ENCODE measurements at regions not wholly inside any gene's neighbourhood (a gene's known extent, or its start where the extent isn't known, plus 50 kb on each side); places are given as distances from the start of the nearest gene placed in this dataset.
A peak's percentile ranks its signal among the peaks of the same experiment; 100 is the strongest.

DNA sequence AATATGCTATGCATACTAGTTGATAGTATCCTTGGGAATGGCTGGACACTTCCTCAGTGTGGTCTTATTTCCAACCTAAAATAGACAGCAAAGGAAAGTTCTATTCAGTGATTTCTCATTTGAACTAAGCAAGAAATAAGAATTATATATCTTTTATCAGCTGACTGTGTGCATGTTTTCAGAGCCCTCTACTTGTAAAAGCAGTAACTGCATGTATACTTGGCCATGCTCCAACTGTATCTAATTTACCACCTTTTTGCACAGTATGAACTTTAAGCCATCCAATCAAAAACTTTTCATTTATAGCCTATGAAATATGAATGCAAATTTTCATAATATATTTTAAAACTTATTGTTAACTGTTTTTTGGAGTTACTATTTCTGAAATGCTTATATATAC, 136.4 kb upstream of the PCDH9 start:
- no peaks in the 10 kb centered on the region for H3K27me3 ChIP-seq (replicated peaks; ENCODE audit: insufficient read depth)
- H3K36me3 ChIP-seq (ENCODE audit: low read depth) = no peaks in the 10 kb centered on the region
- no peak for TF ChIP-seq EZH2 (IDR thresholded peaks at IDR 0.05; ENCODE audit: insufficient read depth, poor library complexity, severe bottlenecking)
- TF ChIP-seq EZH2phosphoT487 (IDR thresholded peaks at IDR 0.05; ENCODE audit: insufficient read depth, low read depth) = no peak
- H3K4me3 ChIP-seq = no peak overlapping the region
- no peaks in the 10 kb centered on the region for H3K79me2 ChIP-seq (ENCODE audit: insufficient read depth)
- 0 out of 2 replicates have a peak, but pooled peaks cover 4% of the 10 kb centered on the region for H3K4me1 ChIP-seq (ENCODE audit: insufficient read depth)
- H3K9ac ChIP-seq = no peak overlapping the region
- no peaks in the 10 kb centered on the region for H3K9me3 ChIP-seq (ENCODE audit: low read depth)
- H4K20me1 ChIP-seq (ENCODE audit: insufficient read depth) = no peaks in the 10 kb centered on the region
- no peak overlapping the region for H3K27ac ChIP-seq
- peak; percentile 36 for DNase-seq
- in situ Hi-C loops (cut with MboI) = no loop called here
- H3F3A ChIP-seq (ENCODE audit: insufficient read depth) = no peaks in the 10 kb centered on the region
- no peak overlapping the region for H3K4me2 ChIP-seq (ENCODE audit: unreplicated experiment)
- no peaks in the 10 kb centered on the region for H3K9me2 ChIP-seq (ENCODE audit: insufficient read depth)
- no peak overlapping the region for H2AFZ ChIP-seq

DNA sequence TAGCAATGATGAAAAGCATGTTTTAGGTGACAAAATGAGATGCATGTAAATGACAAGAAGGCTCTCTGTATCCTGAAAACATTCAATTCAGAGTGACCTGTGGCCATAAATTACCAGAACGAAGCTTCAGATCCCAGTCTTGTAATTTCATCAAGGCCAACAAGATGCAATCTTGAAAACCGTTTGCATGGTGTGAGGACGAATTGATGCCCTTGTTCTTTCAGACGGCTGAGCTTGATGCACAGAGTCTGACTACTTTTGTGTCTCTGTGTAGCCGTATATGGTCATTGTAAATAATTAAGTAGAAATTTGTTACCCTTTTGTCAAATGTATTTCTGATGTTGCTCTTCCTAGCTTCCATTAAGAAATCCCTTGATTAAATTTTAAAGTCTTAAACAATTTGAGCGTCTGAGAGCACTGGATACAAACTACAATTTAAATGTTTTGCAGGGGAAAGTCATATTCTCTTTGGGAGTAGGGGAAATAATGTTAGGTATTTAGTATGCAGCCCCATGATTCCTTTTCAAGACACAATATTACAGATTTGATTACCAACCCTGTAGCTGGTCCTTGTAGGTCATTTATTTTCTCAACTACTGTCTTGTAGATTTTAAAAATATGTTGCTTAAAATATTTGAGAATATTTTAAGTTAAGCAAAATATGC, 125.8 kb upstream of the PCDH9 start:
- H2AFZ ChIP-seq = no peak overlapping the region
- H3K27me3 ChIP-seq (replicated peaks; ENCODE audit: insufficient read depth) = no peaks in the 10 kb centered on the region
- TF ChIP-seq EZH2 (IDR thresholded peaks at IDR 0.05; ENCODE audit: insufficient read depth, poor library complexity, severe bottlenecking) (no peak), EZH2phosphoT487 (IDR thresholded peaks at IDR 0.05; ENCODE audit: insufficient read depth, low read depth) (no peak)
- no peak for DNase-seq
- H3K9me3 ChIP-seq (ENCODE audit: low read depth) = no peaks in the 10 kb centered on the region
- H3K4me1 ChIP-seq (ENCODE audit: insufficient read depth) = no peaks in the 10 kb centered on the region
- no peaks in the 10 kb centered on the region for H3K36me3 ChIP-seq (ENCODE audit: low read depth)
- WGBS, 2 experiments (ENCODE audit: low coverage in 1 of 2, low lambda C conversion rate in 2 of 2, missing lambda C conversion rate in 2 of 2) = 22 to 23% methylated on average over 6 of the region's 6 CpGs
- no peak overlapping the region for H3K9ac ChIP-seq
- H3F3A ChIP-seq (ENCODE audit: insufficient read depth) = no peaks in the 10 kb centered on the region
- no peak overlapping the region for H3K4me2 ChIP-seq (ENCODE audit: unreplicated experiment)
- H3K4me3 ChIP-seq = no peak overlapping the region
- no peaks in the 10 kb centered on the region for H3K79me2 ChIP-seq (ENCODE audit: insufficient read depth)
- in situ Hi-C loops (cut with MboI) = no loop called here
- H3K9me2 ChIP-seq (ENCODE audit: insufficient read depth) = no peaks in the 10 kb centered on the region
- no peaks in the 10 kb centered on the region for H4K20me1 ChIP-seq (ENCODE audit: insufficient read depth)
- H3K27ac ChIP-seq = no peak overlapping the region

DNA sequence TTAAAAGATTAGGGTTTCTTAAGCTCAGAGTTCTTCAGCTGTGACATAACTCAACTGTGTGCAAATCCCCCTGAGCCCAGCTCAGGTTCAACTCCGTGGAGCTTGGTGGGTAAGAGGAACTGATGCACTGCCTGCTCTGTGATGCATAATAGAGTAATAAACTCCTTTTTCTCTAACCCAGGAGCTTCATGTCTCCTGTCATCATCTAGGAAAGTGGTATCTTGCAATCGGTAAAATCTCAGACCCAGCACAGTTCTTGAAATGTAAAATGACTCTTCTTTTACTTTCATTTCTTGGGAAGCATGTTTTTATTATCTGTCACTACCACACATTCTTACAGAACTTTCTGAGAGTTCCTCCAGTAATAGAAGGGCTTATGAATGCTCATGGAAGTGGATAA, 123.8 kb upstream of the PCDH9 start:
- in situ Hi-C loops (cut with MboI) = no loop called here
- Histone ChIP-seq H3K27me3 (replicated peaks; ENCODE audit: insufficient read depth) (no peaks in the 10 kb centered on the region), H3K9me3 (ENCODE audit: low read depth) (no peaks in the 10 kb centered on the region), H3K4me2 (ENCODE audit: unreplicated experiment) (no peak overlapping the region), H3K4me1 (ENCODE audit: insufficient read depth) (no peaks in the 10 kb centered on the region), H3F3A (ENCODE audit: insufficient read depth) (no peaks in the 10 kb centered on the region), H3K9ac (no peak overlapping the region), H4K20me1 (ENCODE audit: insufficient read depth) (no peaks in the 10 kb centered on the region), H3K79me2 (ENCODE audit: insufficient read depth) (no peaks in the 10 kb centered on the region), H3K4me3 (0 out of 2 replicates have a peak overlapping the region, but pooled peaks have one; percentile 5), H3K27ac (no peak overlapping the region), H2AFZ (no peak overlapping the region), H3K9me2 (ENCODE audit: insufficient read depth) (no peaks in the 10 kb centered on the region), H3K36me3 (ENCODE audit: low read depth) (no peaks in the 10 kb centered on the region)
- TF ChIP-seq EZH2 (IDR thresholded peaks at IDR 0.05; ENCODE audit: insufficient read depth, poor library complexity, severe bottlenecking) = no peak
- TF ChIP-seq EZH2phosphoT487 (IDR thresholded peaks at IDR 0.05; ENCODE audit: insufficient read depth, low read depth) = no peak
- 5% methylated on average over 2 of the region's 2 CpGs for WGBS, 2 experiments (ENCODE audit: low coverage in 1 of 2, low lambda C conversion rate in 2 of 2, missing lambda C conversion rate in 2 of 2)
- no peak for DNase-seq

DNA sequence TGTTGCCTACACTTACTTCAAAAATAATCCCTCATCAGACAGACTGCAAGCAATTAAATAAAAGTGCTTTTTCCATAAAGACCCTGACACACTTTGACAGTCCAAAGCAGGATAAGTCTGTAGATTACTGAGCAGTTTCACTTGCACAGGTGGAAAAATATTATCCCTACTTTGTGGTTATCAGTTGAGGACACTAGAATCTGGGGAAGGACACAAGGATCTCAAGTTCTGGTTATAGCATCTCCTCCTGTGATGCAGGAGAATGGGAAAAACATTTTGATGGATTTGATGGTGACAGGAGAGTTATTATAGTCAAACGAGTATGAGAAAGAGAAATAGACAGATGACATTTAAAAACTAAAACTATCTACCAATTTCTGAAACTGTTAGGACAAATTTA, 122.9 kb upstream of the PCDH9 start:
- Histone ChIP-seq H3K4me2 (ENCODE audit: unreplicated experiment) (no peak overlapping the region), H3K27ac (no peak overlapping the region), H3K27me3 (replicated peaks; ENCODE audit: insufficient read depth) (no peaks in the 10 kb centered on the region), H3K36me3 (ENCODE audit: low read depth) (no peaks in the 10 kb centered on the region), H4K20me1 (ENCODE audit: insufficient read depth) (no peaks in the 10 kb centered on the region), H3K9me2 (ENCODE audit: insufficient read depth) (no peaks in the 10 kb centered on the region), H3K4me1 (ENCODE audit: insufficient read depth) (no peaks in the 10 kb centered on the region), H3K79me2 (ENCODE audit: insufficient read depth) (no peaks in the 10 kb centered on the region), H3F3A (ENCODE audit: insufficient read depth) (no peaks in the 10 kb centered on the region), H3K4me3 (no peak overlapping the region), H3K9me3 (ENCODE audit: low read depth) (no peaks in the 10 kb centered on the region), H2AFZ (no peak overlapping the region), H3K9ac (no peak overlapping the region)
- in situ Hi-C loops (cut with MboI) = no loop called here
- TF ChIP-seq EZH2phosphoT487 (IDR thresholded peaks at IDR 0.05; ENCODE audit: insufficient read depth, low read depth) (no peak), EZH2 (IDR thresholded peaks at IDR 0.05; ENCODE audit: insufficient read depth, poor library complexity, severe bottlenecking) (no peak)
- DNase-seq = no peak
- 6% methylated on average over 1 of the region's 1 CpG for WGBS, 2 experiments (ENCODE audit: low coverage in 1 of 2, low lambda C conversion rate in 2 of 2, missing lambda C conversion rate in 2 of 2)

DNA sequence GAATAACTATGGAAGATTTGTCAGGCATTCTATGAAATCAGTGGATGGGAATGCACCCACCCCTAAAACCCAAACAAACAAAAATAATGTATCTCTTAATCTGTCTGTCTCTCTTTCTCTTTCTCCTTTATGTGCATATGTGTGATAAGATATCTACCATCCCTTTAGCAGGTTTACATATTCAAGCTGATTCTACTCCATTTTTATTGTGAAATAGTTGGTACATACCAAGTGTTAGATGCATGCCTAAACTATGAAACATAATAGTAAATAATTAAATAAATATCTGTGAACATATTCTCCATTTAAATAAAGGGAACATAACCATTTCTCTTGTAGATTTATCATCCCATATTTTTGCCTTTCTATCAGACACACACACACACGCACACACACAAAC, 121.8 kb upstream of the PCDH9 start:
- 23 to 27% methylated on average over 1 of the region's 1 CpG for WGBS, 2 experiments (ENCODE audit: low coverage in 1 of 2, low lambda C conversion rate in 2 of 2, missing lambda C conversion rate in 2 of 2)
- no peaks in the 10 kb centered on the region for H3K79me2 ChIP-seq (ENCODE audit: insufficient read depth)
- H3K36me3 ChIP-seq (ENCODE audit: low read depth) = no peaks in the 10 kb centered on the region
- H3K9me2 ChIP-seq (ENCODE audit: insufficient read depth) = no peaks in the 10 kb centered on the region
- H2AFZ ChIP-seq = no peak overlapping the region
- H3K27me3 ChIP-seq (replicated peaks; ENCODE audit: insufficient read depth) = no peaks in the 10 kb centered on the region
- no peak overlapping the region for H3K9ac ChIP-seq
- no peaks in the 10 kb centered on the region for H3K9me3 ChIP-seq (ENCODE audit: low read depth)
- DNase-seq = no peak
- no peak overlapping the region for H3K4me2 ChIP-seq (ENCODE audit: unreplicated experiment)
- H3K4me1 ChIP-seq (ENCODE audit: insufficient read depth) = no peaks in the 10 kb centered on the region
- no peaks in the 10 kb centered on the region for H4K20me1 ChIP-seq (ENCODE audit: insufficient read depth)
- TF ChIP-seq EZH2phosphoT487 (IDR thresholded peaks at IDR 0.05; ENCODE audit: insufficient read depth, low read depth) = no peak
- no peak for TF ChIP-seq EZH2 (IDR thresholded peaks at IDR 0.05; ENCODE audit: insufficient read depth, poor library complexity, severe bottlenecking)
- in situ Hi-C loops (cut with MboI) = no loop called here
- H3F3A ChIP-seq (ENCODE audit: insufficient read depth) = no peaks in the 10 kb centered on the region
- H3K27ac ChIP-seq = no peak overlapping the region
- no peak overlapping the region for H3K4me3 ChIP-seq

Data from GM23248 (cell line).